Glutamatergic neuron (in vitro differentiated cells): ENCODE measurements at regions not wholly inside any gene's neighbourhood (a gene's known extent, or its start where the extent isn't known, plus 50 kb on each side); places are given as distances from the start of the nearest gene placed in this dataset.

Experiments used
- DNase-seq: peaks from one replicate; pipeline ENCODE4 v3.0.0; 2022
- H3K27ac Mint-ChIP-seq: one replicate; pipeline ENCODE4 v1.8.0; 2020; ENCODE audit warnings: mild to moderate bottlenecking, mixed read lengths, inconsistent platforms; ENCODE audit not compliant: unreplicated experiment
- H3K27me3 Mint-ChIP-seq: one replicate; pipeline ENCODE4 v1.8.0; 2020; ENCODE audit warnings: mild to moderate bottlenecking, moderate library complexity, mixed read lengths, inconsistent platforms; ENCODE audit not compliant: unreplicated experiment
- H3K36me3 Mint-ChIP-seq: one replicate; pipeline ENCODE4 v1.8.0; 2020; ENCODE audit warnings: mild to moderate bottlenecking, mixed read lengths, inconsistent platforms; ENCODE audit not compliant: unreplicated experiment
- H3K4me1 Mint-ChIP-seq: one replicate; pipeline ENCODE4 v1.8.0; 2020; ENCODE audit warnings: mild to moderate bottlenecking, low read depth, mixed read lengths, inconsistent platforms; ENCODE audit not compliant: unreplicated experiment
- H3K4me3 Mint-ChIP-seq: one replicate; pipeline ENCODE4 v1.8.0; 2020; ENCODE audit warnings: mild to moderate bottlenecking, mixed read lengths, inconsistent platforms; ENCODE audit not compliant: unreplicated experiment
- H3K9me3 Mint-ChIP-seq: one replicate; pipeline ENCODE4 v1.8.0; 2020; ENCODE audit warnings: mild to moderate bottlenecking, moderate library complexity, mixed read lengths, inconsistent platforms; ENCODE audit not compliant: unreplicated experiment
- TF ChIP-seq, protein P1 (sequence below): fragments of 200-600 bp; sonication (generic); IDR thresholded peaks from one replicate; pipeline ENCODE4 v1.5.0; 2021; ENCODE audit not compliant: partially characterized antibody, unreplicated experiment

DNA sequence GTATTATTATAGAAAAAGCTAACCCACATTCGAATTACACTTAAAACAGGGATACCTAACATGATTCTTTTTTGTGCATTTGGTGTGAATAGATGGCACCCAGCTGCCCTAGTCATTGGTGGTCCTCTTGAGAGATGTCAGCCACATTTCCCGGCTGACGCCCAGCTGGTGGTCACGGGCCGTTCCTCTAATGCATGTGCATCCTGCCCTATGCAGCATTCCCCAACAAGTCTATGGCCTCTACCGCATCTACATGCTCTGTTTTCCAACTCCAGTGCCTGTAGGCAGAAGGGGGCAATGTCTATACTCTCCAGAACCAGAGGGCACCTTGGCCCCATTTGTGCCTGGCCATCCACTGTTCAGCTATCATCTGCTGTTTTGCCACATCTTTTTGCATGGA is 78.6 kb upstream of the PRICKLE2 start:
- H3K9me3 Mint-ChIP-seq: peaks cover 5% of the 10 kb centered on the region
- peaks cover 3% of the 10 kb centered on the region for H3K27me3 Mint-ChIP-seq
- DNase-seq: no peak
- peaks cover 17% of the 10 kb centered on the region for H3K4me1 Mint-ChIP-seq
- no peak overlapping the region for H3K4me3 Mint-ChIP-seq
- TF ChIP-seq, protein P1, sequence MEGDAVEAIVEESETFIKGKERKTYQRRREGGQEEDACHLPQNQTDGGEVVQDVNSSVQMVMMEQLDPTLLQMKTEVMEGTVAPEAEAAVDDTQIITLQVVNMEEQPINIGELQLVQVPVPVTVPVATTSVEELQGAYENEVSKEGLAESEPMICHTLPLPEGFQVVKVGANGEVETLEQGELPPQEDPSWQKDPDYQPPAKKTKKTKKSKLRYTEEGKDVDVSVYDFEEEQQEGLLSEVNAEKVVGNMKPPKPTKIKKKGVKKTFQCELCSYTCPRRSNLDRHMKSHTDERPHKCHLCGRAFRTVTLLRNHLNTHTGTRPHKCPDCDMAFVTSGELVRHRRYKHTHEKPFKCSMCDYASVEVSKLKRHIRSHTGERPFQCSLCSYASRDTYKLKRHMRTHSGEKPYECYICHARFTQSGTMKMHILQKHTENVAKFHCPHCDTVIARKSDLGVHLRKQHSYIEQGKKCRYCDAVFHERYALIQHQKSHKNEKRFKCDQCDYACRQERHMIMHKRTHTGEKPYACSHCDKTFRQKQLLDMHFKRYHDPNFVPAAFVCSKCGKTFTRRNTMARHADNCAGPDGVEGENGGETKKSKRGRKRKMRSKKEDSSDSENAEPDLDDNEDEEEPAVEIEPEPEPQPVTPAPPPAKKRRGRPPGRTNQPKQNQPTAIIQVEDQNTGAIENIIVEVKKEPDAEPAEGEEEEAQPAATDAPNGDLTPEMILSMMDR: no peak
- H3K27ac Mint-ChIP-seq: no peak overlapping the region
- no peaks in the 10 kb centered on the region for H3K36me3 Mint-ChIP-seq

DNA sequence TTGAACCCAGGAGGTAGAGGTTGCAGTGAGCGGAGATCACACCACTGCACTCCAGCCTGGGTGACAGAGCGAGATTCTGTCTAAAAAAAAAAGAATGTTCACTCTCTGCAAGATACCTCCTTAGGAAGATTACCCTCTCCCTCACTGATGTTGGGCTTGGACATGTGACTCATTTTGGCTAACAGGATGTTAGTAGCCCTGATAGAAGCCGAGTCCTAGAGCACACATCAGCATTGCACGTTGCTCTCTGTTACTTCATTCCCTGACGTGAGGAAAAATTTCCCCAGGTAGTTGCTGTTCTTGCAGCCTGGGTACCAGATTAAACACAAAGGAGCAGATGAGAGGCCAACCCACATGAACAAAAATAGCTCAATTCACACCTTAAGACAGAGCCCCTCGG is 78.1 kb upstream of the PRICKLE2 start:
- Mint-ChIP-seq H3K9me3 (peaks cover 5% of the 10 kb centered on the region), H3K27me3 (peaks cover 4% of the 10 kb centered on the region), H3K36me3 (no peaks in the 10 kb centered on the region), H3K4me1 (peaks cover 17% of the 10 kb centered on the region), H3K4me3 (no peak overlapping the region), H3K27ac (no peak overlapping the region)
- TF ChIP-seq, protein P1: no peak
- no peak for DNase-seq

DNA sequence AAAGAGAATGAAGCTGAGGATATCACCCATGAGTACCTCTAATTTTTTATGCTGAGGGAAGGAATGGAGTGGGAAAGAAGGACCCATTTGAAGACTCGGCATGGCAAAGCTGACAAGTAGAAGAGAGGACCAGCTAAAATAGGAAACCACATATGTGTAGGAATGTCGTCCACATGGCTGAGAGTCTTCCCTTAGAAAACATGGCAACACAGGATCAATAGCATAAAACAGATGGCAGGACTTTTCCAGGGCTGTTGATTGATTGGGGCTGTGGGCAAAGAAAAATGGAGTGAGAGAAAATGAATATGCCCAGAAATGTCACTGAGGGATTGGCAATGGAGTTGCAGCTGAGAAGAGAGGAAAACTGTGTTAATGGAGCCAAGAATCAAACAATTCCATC is 76.2 kb upstream of the PRICKLE2 start:
- TF ChIP-seq, protein P1: no peak
- peaks cover 4% of the 10 kb centered on the region for H3K27me3 Mint-ChIP-seq
- peaks cover 6% of the 10 kb centered on the region for H3K36me3 Mint-ChIP-seq
- DNase-seq: no peak
- peaks cover 5% of the 10 kb centered on the region for H3K9me3 Mint-ChIP-seq
- peaks cover 17% of the 10 kb centered on the region for H3K4me1 Mint-ChIP-seq
- no peak overlapping the region for H3K27ac Mint-ChIP-seq
- H3K4me3 Mint-ChIP-seq: peak overlapping the region; percentile 7

DNA sequence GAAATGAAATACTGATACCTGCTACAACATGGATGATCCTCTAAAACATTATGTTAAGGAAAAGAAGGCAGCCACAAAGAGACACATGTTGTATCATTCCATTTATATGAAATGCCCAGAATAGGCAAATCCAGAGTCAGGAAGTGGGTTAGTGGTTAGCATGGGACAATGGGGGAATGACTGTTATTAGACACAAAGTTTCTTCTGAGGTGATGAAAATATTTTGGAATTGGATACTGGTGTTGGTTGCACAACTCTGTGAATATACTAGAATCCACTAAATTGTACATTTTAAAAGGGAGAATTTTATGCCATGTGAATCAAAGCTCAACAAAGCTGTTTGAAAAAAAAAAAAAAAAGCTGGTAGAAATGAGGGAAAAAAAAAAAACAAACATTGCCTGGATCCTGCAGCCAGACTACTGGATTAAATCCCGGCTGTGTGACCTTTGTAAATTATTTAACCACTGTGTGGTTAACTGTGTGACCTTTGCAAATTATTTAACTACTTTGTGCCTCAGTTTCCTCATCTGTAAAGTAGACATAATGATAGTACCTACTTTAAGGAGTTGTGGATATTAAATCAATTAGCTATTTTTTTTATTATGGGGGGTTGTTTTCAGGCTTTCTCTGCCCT is 75.6 kb upstream of the PRICKLE2 start:
- H3K27me3 Mint-ChIP-seq: peaks cover 4% of the 10 kb centered on the region

DNA sequence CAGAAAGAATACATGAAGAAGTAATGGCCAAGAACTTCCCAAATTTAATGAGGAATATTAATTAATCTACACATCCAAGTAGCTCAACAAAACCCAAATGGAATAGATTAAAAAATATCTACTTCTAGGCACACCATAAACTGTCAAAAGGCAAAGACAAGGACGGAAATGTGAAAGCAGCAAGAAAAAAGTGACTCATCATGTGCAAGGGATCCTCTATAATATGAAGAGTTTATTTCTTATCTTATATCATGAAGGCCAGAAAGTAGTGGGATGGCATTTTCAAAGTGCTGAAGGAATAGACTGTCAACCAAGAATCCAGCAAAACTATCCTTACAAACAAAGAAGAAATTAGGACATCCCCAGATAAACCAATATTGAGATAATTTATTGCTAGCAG is 73.9 kb upstream of the PRICKLE2 start:
- H3K27ac Mint-ChIP-seq: no peak overlapping the region
- peaks cover 6% of the 10 kb centered on the region for H3K36me3 Mint-ChIP-seq
- no peak overlapping the region for H3K4me3 Mint-ChIP-seq
- TF ChIP-seq, protein P1: no peak
- H3K27me3 Mint-ChIP-seq: peaks cover 4% of the 10 kb centered on the region
- peaks cover 11% of the 10 kb centered on the region for H3K4me1 Mint-ChIP-seq
- no peak for DNase-seq
- H3K9me3 Mint-ChIP-seq: peaks cover 5% of the 10 kb centered on the region

More for the DNA sequence above, 75.6 kb upstream of the PRICKLE2 start:
- peaks cover 6% of the 10 kb centered on the region for H3K36me3 Mint-ChIP-seq
- no peak overlapping the region for H3K27ac Mint-ChIP-seq
- peaks cover 5% of the 10 kb centered on the region for H3K9me3 Mint-ChIP-seq
- H3K4me3 Mint-ChIP-seq: no peak overlapping the region
- TF ChIP-seq, protein P1: no peak
- DNase-seq: no peak
- peaks cover 17% of the 10 kb centered on the region for H3K4me1 Mint-ChIP-seq
